Activated T-cell treated with anti-CD3 and anti-CD28 coated beads, Interleukin-2, amount 50 U/mL, for 1 hour (primary cell): ENCODE measurements at regions not wholly inside any gene's neighbourhood (a gene's known extent, or its start where the extent isn't known, plus 50 kb on each side); places are given as distances from the start of the nearest gene placed in this dataset.
"Not testable (repeated sequence)": the region's sequence is repeated elsewhere in the genome, so short reads cannot be mapped to it uniquely, and the experiment has no call there.

Source experiments
- DNase-seq: peaks from one replicate; pipeline ENCODE4 v3.0.0-alpha.2; 2020

GRCh38 chr5:92852219-92852618 lies 728.8 kb downstream of the NR2F1-AS1 start:
- no peak for DNase-seq

- no peak for DNase-seq
Measured at GRCh38 chr5:92850886-92851285, 730.1 kb downstream of the NR2F1-AS1 start.

- no peak for DNase-seq
Measured at GRCh38 chr5:92849756-92850155, 731.3 kb downstream of the NR2F1-AS1 start.

- DNase-seq: no peak
Measured at GRCh38 chr5:92841604-92842155, 739.3 kb downstream of the NR2F1-AS1 start.

GRCh38 chr5:92838253-92838652 lies 742.8 kb downstream of the NR2F1-AS1 start:
- DNase-seq: no peak

- DNase-seq: no peak
Measured at GRCh38 chr5:92836855-92837755, 743.9 kb downstream of the NR2F1-AS1 start.

- no peak for DNase-seq
Measured at GRCh38 chr5:92835712-92836111, 745.3 kb downstream of the NR2F1-AS1 start.

- not testable (repeated sequence) for DNase-seq
Measured at GRCh38 chr5:92823551-92823950, 757.5 kb downstream of the NR2F1-AS1 start.

- DNase-seq: no peak
Measured at GRCh38 chr5:92822183-92822582, 758.8 kb downstream of the NR2F1-AS1 start.

GRCh38 chr5:92809855-92810465 lies 771.1 kb downstream of the NR2F1-AS1 start:
- no peak for DNase-seq

GRCh38 chr5:92808474-92808873 lies 772.5 kb downstream of the NR2F1-AS1 start:
- DNase-seq: no peak

- no peak for DNase-seq
Measured at GRCh38 chr5:92807085-92807484, 773.9 kb downstream of the NR2F1-AS1 start.

GRCh38 chr5:92805446-92805845 lies 775.6 kb downstream of the NR2F1-AS1 start:
- DNase-seq: no peak

- DNase-seq: no peak
Measured at GRCh38 chr5:92801911-92802310, 779.1 kb downstream of the NR2F1-AS1 start.

- no peak for DNase-seq
Measured at GRCh38 chr5:92800365-92800764, 780.7 kb downstream of the NR2F1-AS1 start.

- no peak for DNase-seq
Measured at GRCh38 chr5:92795633-92796032, 785.4 kb downstream of the NR2F1-AS1 start.

GRCh38 chr5:92780057-92780456 lies 801.0 kb downstream of the NR2F1-AS1 start:
- DNase-seq: no peak

GRCh38 chr5:92779536-92779935 lies 801.5 kb downstream of the NR2F1-AS1 start:
- no peak for DNase-seq

GRCh38 chr5:92778261-92778660 lies 802.8 kb downstream of the NR2F1-AS1 start:
- DNase-seq: no peak

GRCh38 chr5:92777421-92777820 lies 803.6 kb downstream of the NR2F1-AS1 start:
- DNase-seq: no peak

- DNase-seq: no peak
Measured at GRCh38 chr5:92775711-92776615, 805.1 kb downstream of the NR2F1-AS1 start.

GRCh38 chr5:92769978-92770377 lies 811.0 kb downstream of the NR2F1-AS1 start:
- DNase-seq: no peak

GRCh38 chr5:92761585-92761984 lies 819.4 kb downstream of the NR2F1-AS1 start:
- DNase-seq: no peak
